ENCODE measurements at regions not wholly inside any gene's neighbourhood (a gene's known extent, or its start where the extent isn't known, plus 50 kb on each side); places are given as distances from the start of the nearest gene placed in this dataset.

- TF ChIP-seq CTCF (conservative IDR thresholded peaks at IDR 0.05), result no peak
- no peak overlapping the region for H3K27ac ChIP-seq
Observed at GRCh38 chr2:12282780-12283695, 433.7 kb upstream of the TRIB2 start.

GRCh38 chr2:12284037-12284436 is 432.7 kb upstream of the TRIB2 start:
- no peak overlapping the region for H3K27ac ChIP-seq
- TF ChIP-seq CTCF (conservative IDR thresholded peaks at IDR 0.05), result no peak

GRCh38 chr2:12284487-12284886 is 432.2 kb upstream of the TRIB2 start:
- no peak for TF ChIP-seq CTCF (conservative IDR thresholded peaks at IDR 0.05)
- no peak overlapping the region for H3K27ac ChIP-seq

GRCh38 chr2:12286347-12286746 is 430.4 kb upstream of the TRIB2 start:
- TF ChIP-seq CTCF (conservative IDR thresholded peaks at IDR 0.05), result no peak
- H3K27ac ChIP-seq, result no peak overlapping the region

- no peak for TF ChIP-seq CTCF (conservative IDR thresholded peaks at IDR 0.05)
- no peak overlapping the region for H3K27ac ChIP-seq
Observed at GRCh38 chr2:12287220-12287751, 429.4 kb upstream of the TRIB2 start.

GRCh38 chr2:12288048-12288447 is 428.7 kb upstream of the TRIB2 start:
- no peak overlapping the region for H3K27ac ChIP-seq
- TF ChIP-seq CTCF (conservative IDR thresholded peaks at IDR 0.05), result no peak

- TF ChIP-seq CTCF (conservative IDR thresholded peaks at IDR 0.05), result no peak
- H3K27ac ChIP-seq, result no peak overlapping the region
Observed at GRCh38 chr2:12289120-12289802, 427.5 kb upstream of the TRIB2 start.
